ENCODE measurements at regions not wholly inside any gene's neighbourhood (a gene's known extent, or its start where the extent isn't known, plus 50 kb on each side); places are given as distances from the start of the nearest gene placed in this dataset.

DNA sequence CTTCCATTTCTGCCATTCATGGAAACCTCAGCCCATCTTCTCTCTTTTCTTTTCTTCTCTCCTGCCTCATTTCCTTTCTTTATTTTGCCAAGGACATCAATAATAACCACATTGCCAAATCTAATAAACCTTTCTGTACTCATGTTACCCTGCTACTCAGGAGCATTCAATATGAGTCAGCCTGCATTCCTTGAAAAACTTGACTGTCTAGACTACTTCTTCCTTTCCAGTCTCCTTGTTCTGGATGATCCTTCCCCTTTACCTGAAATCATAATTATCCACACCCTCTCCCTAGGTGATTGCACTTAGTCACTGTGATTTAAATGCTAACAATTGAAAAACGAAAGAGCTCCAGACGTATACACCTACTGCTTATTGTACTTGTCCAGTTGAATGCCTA is 253.2 kb upstream of the CENPE start (continued):
- TF ChIP-seq, protein P1, sequence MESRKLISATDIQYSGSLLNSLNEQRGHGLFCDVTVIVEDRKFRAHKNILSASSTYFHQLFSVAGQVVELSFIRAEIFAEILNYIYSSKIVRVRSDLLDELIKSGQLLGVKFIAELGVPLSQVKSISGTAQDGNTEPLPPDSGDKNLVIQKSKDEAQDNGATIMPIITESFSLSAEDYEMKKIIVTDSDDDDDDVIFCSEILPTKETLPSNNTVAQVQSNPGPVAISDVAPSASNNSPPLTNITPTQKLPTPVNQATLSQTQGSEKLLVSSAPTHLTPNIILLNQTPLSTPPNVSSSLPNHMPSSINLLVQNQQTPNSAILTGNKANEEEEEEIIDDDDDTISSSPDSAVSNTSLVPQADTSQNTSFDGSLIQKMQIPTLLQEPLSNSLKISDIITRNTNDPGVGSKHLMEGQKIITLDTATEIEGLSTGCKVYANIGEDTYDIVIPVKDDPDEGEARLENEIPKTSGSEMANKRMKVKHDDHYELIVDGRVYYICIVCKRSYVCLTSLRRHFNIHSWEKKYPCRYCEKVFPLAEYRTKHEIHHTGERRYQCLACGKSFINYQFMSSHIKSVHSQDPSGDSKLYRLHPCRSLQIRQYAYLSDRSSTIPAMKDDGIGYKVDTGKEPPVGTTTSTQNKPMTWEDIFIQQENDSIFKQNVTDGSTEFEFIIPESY (IDR thresholded peaks at IDR 0.05), result no peak
- TF ChIP-seq SP1 (IDR thresholded peaks at IDR 0.05) (no peak), HNF4A (conservative IDR thresholded peaks at IDR 0.05) (no peak)

DNA sequence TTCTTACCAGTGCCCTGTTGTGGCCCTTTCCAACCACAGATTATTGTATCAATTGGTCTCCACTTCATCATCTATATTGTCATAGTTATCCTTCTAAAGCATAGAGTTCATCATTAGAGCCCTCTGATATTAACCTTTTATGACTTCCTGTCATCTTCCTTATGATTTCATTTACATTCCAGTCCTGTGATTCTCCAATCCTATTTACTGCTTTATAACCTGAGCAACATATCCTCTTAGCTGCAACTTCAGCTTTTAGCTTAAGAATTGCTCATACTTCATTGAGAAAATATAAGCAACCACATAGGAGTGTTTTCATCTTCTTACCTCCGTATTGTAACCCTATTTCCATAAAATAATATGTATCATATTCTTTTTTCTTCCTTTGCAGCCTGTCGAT is 252.6 kb upstream of the CENPE start:
- DNase-seq (ENCODE audit: low spot score), result no peak
- H3K4me3 ChIP-seq (ENCODE audit: low read depth in 1 of 3, low read length in 3 of 3), result no peak overlapping the region
- no peaks in the 10 kb centered on the region for H3K27me3 ChIP-seq (ENCODE audit: control insufficient read depth in 4 of 4, insufficient read depth in 4 of 4, low read length in 3 of 4)
- no peaks in the 10 kb centered on the region for H3K36me3 ChIP-seq (ENCODE audit: control insufficient read depth in 4 of 4, insufficient read depth in 3 of 4, low read depth in 1 of 4, low read length in 3 of 4)
- H3K4me1 ChIP-seq (ENCODE audit: control insufficient read depth in 4 of 4, insufficient read depth in 4 of 4, low read length in 3 of 4), result no peaks in the 10 kb centered on the region
- TF ChIP-seq FOXA1 (IDR thresholded peaks at IDR 0.05) (no peak), TAF1 (conservative IDR thresholded peaks at IDR 0.05) (no peak), ATF3 (IDR thresholded peaks at IDR 0.05) (no peak), GABPA (IDR thresholded peaks at IDR 0.05 in 1 of 2, conservative IDR thresholded peaks at IDR 0.05 in 1 of 2) (no peak), RXRA (IDR thresholded peaks at IDR 0.05) (no peak), HNF4G (IDR thresholded peaks at IDR 0.05) (no peak), MAX (IDR thresholded peaks at IDR 0.05) (no peak), JUND (IDR thresholded peaks at IDR 0.05) (no peak), NR2F2 (IDR thresholded peaks at IDR 0.05) (no peak), RAD21 (IDR thresholded peaks at IDR 0.05) (no peak), HNF4A (conservative IDR thresholded peaks at IDR 0.05) (no peak), YY1 (IDR thresholded peaks at IDR 0.05) (no peak), SP1 (IDR thresholded peaks at IDR 0.05) (no peak), CTCF (IDR thresholded peaks at IDR 0.05; ENCODE audit: low read depth, low read length, missing input control) (no peak), FOXA2 (IDR thresholded peaks at IDR 0.05) (no peak), EGR1 (IDR thresholded peaks at IDR 0.05; ENCODE audit: low read depth in 2 of 2) (no peak)
- TF ChIP-seq, protein P1 (IDR thresholded peaks at IDR 0.05), result no peak
- TF ChIP-seq, protein P2, sequence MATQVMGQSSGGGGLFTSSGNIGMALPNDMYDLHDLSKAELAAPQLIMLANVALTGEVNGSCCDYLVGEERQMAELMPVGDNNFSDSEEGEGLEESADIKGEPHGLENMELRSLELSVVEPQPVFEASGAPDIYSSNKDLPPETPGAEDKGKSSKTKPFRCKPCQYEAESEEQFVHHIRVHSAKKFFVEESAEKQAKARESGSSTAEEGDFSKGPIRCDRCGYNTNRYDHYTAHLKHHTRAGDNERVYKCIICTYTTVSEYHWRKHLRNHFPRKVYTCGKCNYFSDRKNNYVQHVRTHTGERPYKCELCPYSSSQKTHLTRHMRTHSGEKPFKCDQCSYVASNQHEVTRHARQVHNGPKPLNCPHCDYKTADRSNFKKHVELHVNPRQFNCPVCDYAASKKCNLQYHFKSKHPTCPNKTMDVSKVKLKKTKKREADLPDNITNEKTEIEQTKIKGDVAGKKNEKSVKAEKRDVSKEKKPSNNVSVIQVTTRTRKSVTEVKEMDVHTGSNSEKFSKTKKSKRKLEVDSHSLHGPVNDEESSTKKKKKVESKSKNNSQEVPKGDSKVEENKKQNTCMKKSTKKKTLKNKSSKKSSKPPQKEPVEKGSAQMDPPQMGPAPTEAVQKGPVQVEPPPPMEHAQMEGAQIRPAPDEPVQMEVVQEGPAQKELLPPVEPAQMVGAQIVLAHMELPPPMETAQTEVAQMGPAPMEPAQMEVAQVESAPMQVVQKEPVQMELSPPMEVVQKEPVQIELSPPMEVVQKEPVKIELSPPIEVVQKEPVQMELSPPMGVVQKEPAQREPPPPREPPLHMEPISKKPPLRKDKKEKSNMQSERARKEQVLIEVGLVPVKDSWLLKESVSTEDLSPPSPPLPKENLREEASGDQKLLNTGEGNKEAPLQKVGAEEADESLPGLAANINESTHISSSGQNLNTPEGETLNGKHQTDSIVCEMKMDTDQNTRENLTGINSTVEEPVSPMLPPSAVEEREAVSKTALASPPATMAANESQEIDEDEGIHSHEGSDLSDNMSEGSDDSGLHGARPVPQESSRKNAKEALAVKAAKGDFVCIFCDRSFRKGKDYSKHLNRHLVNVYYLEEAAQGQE (IDR thresholded peaks at IDR 0.05), result no peak
- 87% methylated on average over 2 of the region's 2 CpGs for WGBS
- H3K9ac ChIP-seq (ENCODE audit: low read depth in 1 of 2, low read length in 2 of 2), result no peak overlapping the region
- no peaks in the 10 kb centered on the region for H3K9me3 ChIP-seq (ENCODE audit: control insufficient read depth in 4 of 4, low read length in 3 of 4)
- H3K27ac ChIP-seq (ENCODE audit: low read depth in 1 of 2, low read length in 2 of 2), result no peak overlapping the region

All from liver (tissue), 8 donors.